SKM-1 treated with dmso at 0.1 percent for 144 hours (cell line): ENCODE measurements at regions not wholly inside any gene's neighbourhood (a gene's known extent, or its start where the extent isn't known, plus 50 kb on each side); places are given as distances from the start of the nearest gene placed in this dataset.
"Not testable (repeated sequence)": the region's sequence is repeated elsewhere in the genome, so short reads cannot be mapped to it uniquely, and the experiment has no call there.

Experiments used
- DNase-seq: peaks from one replicate; lab custom pipeline; 2025; ENCODE audit not compliant: unreplicated experiment; lab: John Stamatoyannopoulos, UW

GRCh38 chr10:20415684-20416083 is 481.4 kb downstream of the NEBL start:
- DNase-seq, result no peak

- no peak for DNase-seq
These were observed 489.8 kb downstream of the NEBL start for GRCh38 chr10:20407357-20407756.

GRCh38 chr10:20406281-20407104 is 490.6 kb downstream of the NEBL start:
- DNase-seq, result no peak

- no peak for DNase-seq
These were observed 491.4 kb downstream of the NEBL start for GRCh38 chr10:20405761-20406160.

GRCh38 chr10:20405050-20405449 is 492.1 kb downstream of the NEBL start:
- DNase-seq, result no peak

- DNase-seq, result no peak
These were observed 497.3 kb downstream of the NEBL start for GRCh38 chr10:20399772-20400171.

GRCh38 chr10:20396701-20397100 is 500.4 kb downstream of the NEBL start:
- no peak for DNase-seq

- DNase-seq, result no peak
These were observed 500.9 kb downstream of the NEBL start for GRCh38 chr10:20396205-20396604.

GRCh38 chr10:20391629-20392028 is 505.5 kb downstream of the NEBL start:
- no peak for DNase-seq

- DNase-seq, result no peak
These were observed 515.4 kb downstream of the NEBL start for GRCh38 chr10:20381761-20382160.

GRCh38 chr10:20380401-20380800 is 516.7 kb downstream of the NEBL start:
- DNase-seq, result no peak

GRCh38 chr10:20372748-20373147 is 524.4 kb downstream of the NEBL start:
- DNase-seq, result no peak

- DNase-seq, result not testable (repeated sequence)
These were observed 526.1 kb downstream of the NEBL start for GRCh38 chr10:20370977-20371533.

- DNase-seq, result no peak
These were observed 527.0 kb downstream of the NEBL start for GRCh38 chr10:20369863-20370736.

- no peak for DNase-seq
These were observed 533.4 kb downstream of the NEBL start for GRCh38 chr10:20363684-20364083.

- no peak for DNase-seq
These were observed 539.7 kb downstream of the PLXDC2 start for GRCh38 chr10:20355915-20356314.

GRCh38 chr10:20355011-20355410 is 538.8 kb downstream of the PLXDC2 start:
- DNase-seq, result no peak

GRCh38 chr10:20354166-20354565 is 537.9 kb downstream of the PLXDC2 start:
- no peak for DNase-seq

GRCh38 chr10:20350509-20350908 is 534.3 kb downstream of the PLXDC2 start:
- DNase-seq, result no peak

- no peak for DNase-seq
These were observed 526.8 kb downstream of the PLXDC2 start for GRCh38 chr10:20343036-20343435.
